Activated CD4-positive, alpha-beta memory T cell treated with anti-CD3 and anti-CD28 coated beads, Interleukin-2, amount 10 ng/mL, durations not matched to agents 7 days and 5 days (primary cell): ENCODE measurements at regions not wholly inside any gene's neighbourhood (a gene's known extent, or its start where the extent isn't known, plus 50 kb on each side); places are given as distances from the start of the nearest gene placed in this dataset.

Experiments
- CTCF ChIA-PET: fragments of 350-600 bp; sonication (Branson Sonifier 250); formaldehyde crosslinking; loops from one replicate; lab custom pipeline; 2021; ENCODE audit warnings: antibody characterized with exemption, inconsistent platforms; lab: Charles Lee
- POLR2A ChIA-PET: fragments of 350-600 bp; sonication (Branson Sonifier 250); formaldehyde crosslinking; loops from one replicate; lab custom pipeline; 2021; ENCODE audit warnings: antibody characterized with exemption; lab: Charles Lee
- DNase-seq: peaks from one replicate; pipeline ENCODE4 v3.0.0-alpha.2; 2020
- H3K27ac Mint-ChIP-seq: one replicate; pipeline ENCODE4 v1.8.0; 2021; ENCODE audit warnings: mild to moderate bottlenecking, mixed read lengths
- H3K27me3 Mint-ChIP-seq: one replicate; pipeline ENCODE4 v1.8.0; 2021; ENCODE audit warnings: mixed read lengths
- H3K36me3 Mint-ChIP-seq: one replicate; pipeline ENCODE4 v1.8.0; 2021; ENCODE audit warnings: low read depth, mixed read lengths
- H3K4me1 Mint-ChIP-seq: one replicate; pipeline ENCODE4 v1.8.0; 2021; ENCODE audit warnings: mixed read lengths
- H3K4me3 Mint-ChIP-seq: one replicate; pipeline ENCODE4 v1.8.0; 2021; ENCODE audit warnings: mild to moderate bottlenecking, mixed read lengths
- H3K9me3 Mint-ChIP-seq: one replicate; pipeline ENCODE4 v1.8.0; 2021; ENCODE audit warnings: mixed read lengths

- Mint-ChIP-seq H3K27me3 (no peaks in the 10 kb centered on the region), H3K4me1 (no peaks in the 10 kb centered on the region), H3K9me3 (peaks cover 2% of the 10 kb centered on the region), H3K27ac (no peak overlapping the region), H3K4me3 (no peak overlapping the region), H3K36me3 (no peaks in the 10 kb centered on the region)
- ChIA-PET CTCF (no interaction called here), POLR2A (no interaction called here)
- DNase-seq, result no peak
Measured at GRCh38 chr9:116057371-116057770, 96.2 kb upstream of the PAPPA start.

- no peak for DNase-seq
- Mint-ChIP-seq H3K4me3 (no peak overlapping the region), H3K36me3 (no peaks in the 10 kb centered on the region), H3K27ac (no peak overlapping the region), H3K9me3 (peaks cover 2% of the 10 kb centered on the region), H3K27me3 (no peaks in the 10 kb centered on the region), H3K4me1 (no peaks in the 10 kb centered on the region)
- CTCF ChIA-PET, result no interaction called here
- POLR2A ChIA-PET, result no interaction called here
Measured at GRCh38 chr9:116058421-116058820, 95.2 kb upstream of the PAPPA start.

- H3K9me3 Mint-ChIP-seq, result peaks cover 2% of the 10 kb centered on the region
- H3K27ac Mint-ChIP-seq, result no peak overlapping the region
- no peaks in the 10 kb centered on the region for H3K36me3 Mint-ChIP-seq
- H3K4me1 Mint-ChIP-seq, result no peaks in the 10 kb centered on the region
- POLR2A ChIA-PET, result no interaction called here
- no peak for DNase-seq
- H3K27me3 Mint-ChIP-seq, result no peaks in the 10 kb centered on the region
- no peak overlapping the region for H3K4me3 Mint-ChIP-seq
- CTCF ChIA-PET, result no interaction called here
Measured at GRCh38 chr9:116059466-116059865, 94.1 kb upstream of the PAPPA start.

GRCh38 chr9:116060631-116061030 lies 93.0 kb upstream of the PAPPA start:
- no peaks in the 10 kb centered on the region for H3K36me3 Mint-ChIP-seq
- POLR2A ChIA-PET, result no interaction called here
- peaks cover 2% of the 10 kb centered on the region for H3K9me3 Mint-ChIP-seq

GRCh38 chr9:116061546-116062205 lies 91.9 kb upstream of the PAPPA start:
- no peaks in the 10 kb centered on the region for H3K36me3 Mint-ChIP-seq
- ChIA-PET CTCF (no interaction called here), POLR2A (no interaction called here)
- no peak overlapping the region for H3K4me3 Mint-ChIP-seq
- no peak for DNase-seq
- no peaks in the 10 kb centered on the region for H3K4me1 Mint-ChIP-seq
- H3K27me3 Mint-ChIP-seq, result no peaks in the 10 kb centered on the region
- H3K9me3 Mint-ChIP-seq, result peaks cover 2% of the 10 kb centered on the region
- H3K27ac Mint-ChIP-seq, result no peak overlapping the region

More at GRCh38 chr9:116060631-116061030, 93.0 kb upstream of the PAPPA start:
- Mint-ChIP-seq H3K4me3 (no peak overlapping the region), H3K27ac (no peak overlapping the region), H3K27me3 (no peaks in the 10 kb centered on the region), H3K4me1 (no peaks in the 10 kb centered on the region)
- CTCF ChIA-PET, result no interaction called here
- no peak for DNase-seq

- no peak for DNase-seq
- Mint-ChIP-seq H3K36me3 (no peaks in the 10 kb centered on the region), H3K4me1 (no peaks in the 10 kb centered on the region), H3K9me3 (peaks cover 2% of the 10 kb centered on the region), H3K27me3 (no peaks in the 10 kb centered on the region), H3K27ac (no peak overlapping the region), H3K4me3 (no peak overlapping the region)
- POLR2A ChIA-PET, result no interaction called here
- CTCF ChIA-PET, result no interaction called here
Measured at GRCh38 chr9:116062206-116062550, 91.4 kb upstream of the PAPPA start.

- ChIA-PET POLR2A (no interaction called here), CTCF (no interaction called here)
- H3K4me1 Mint-ChIP-seq, result no peaks in the 10 kb centered on the region
- H3K9me3 Mint-ChIP-seq, result peaks cover 2% of the 10 kb centered on the region
- no peak overlapping the region for H3K27ac Mint-ChIP-seq
- no peak overlapping the region for H3K4me3 Mint-ChIP-seq
- no peaks in the 10 kb centered on the region for H3K36me3 Mint-ChIP-seq
- no peaks in the 10 kb centered on the region for H3K27me3 Mint-ChIP-seq
- no peak for DNase-seq
Measured at GRCh38 chr9:116064970-116065369, 88.6 kb upstream of the PAPPA start.

GRCh38 chr9:116066221-116066620 lies 87.4 kb upstream of the PAPPA start:
- no peak for DNase-seq
- no peaks in the 10 kb centered on the region for H3K27me3 Mint-ChIP-seq
- ChIA-PET CTCF (no interaction called here), POLR2A (no interaction called here)
- H3K36me3 Mint-ChIP-seq, result no peaks in the 10 kb centered on the region
- no peaks in the 10 kb centered on the region for H3K4me1 Mint-ChIP-seq
- no peak overlapping the region for H3K27ac Mint-ChIP-seq
- peaks cover 2% of the 10 kb centered on the region for H3K9me3 Mint-ChIP-seq
- no peak overlapping the region for H3K4me3 Mint-ChIP-seq

GRCh38 chr9:116067566-116067965 lies 86.0 kb upstream of the PAPPA start:
- DNase-seq, result no peak
- ChIA-PET POLR2A (no interaction called here), CTCF (no interaction called here)
- no peak overlapping the region for H3K4me3 Mint-ChIP-seq
- H3K36me3 Mint-ChIP-seq, result no peaks in the 10 kb centered on the region
- no peaks in the 10 kb centered on the region for H3K27me3 Mint-ChIP-seq
- no peak overlapping the region for H3K27ac Mint-ChIP-seq
- H3K4me1 Mint-ChIP-seq, result no peaks in the 10 kb centered on the region
- no peaks in the 10 kb centered on the region for H3K9me3 Mint-ChIP-seq

GRCh38 chr9:116070256-116070914 lies 83.2 kb upstream of the PAPPA start:
- POLR2A ChIA-PET, result no interaction called here
- Mint-ChIP-seq H3K4me3 (no peak overlapping the region), H3K9me3 (no peaks in the 10 kb centered on the region), H3K4me1 (no peaks in the 10 kb centered on the region), H3K27me3 (no peaks in the 10 kb centered on the region), H3K36me3 (no peaks in the 10 kb centered on the region), H3K27ac (no peak overlapping the region)
- no peak for DNase-seq
- CTCF ChIA-PET, result interaction anchor here (0.7 kb wide), 1 partner anchor 85 kb away, joined by 3 read pairs; no protein-coding TSS in a partner anchor

- Mint-ChIP-seq H3K4me1 (no peaks in the 10 kb centered on the region), H3K27me3 (no peaks in the 10 kb centered on the region), H3K27ac (no peak overlapping the region), H3K9me3 (no peaks in the 10 kb centered on the region), H3K36me3 (no peaks in the 10 kb centered on the region), H3K4me3 (no peak overlapping the region)
- CTCF ChIA-PET, result no interaction called here
- POLR2A ChIA-PET, result no interaction called here
- no peak for DNase-seq
Measured at GRCh38 chr9:116072046-116072445, 81.5 kb upstream of the PAPPA start.

GRCh38 chr9:116073826-116074225 lies 79.8 kb upstream of the PAPPA start:
- no peak overlapping the region for H3K27ac Mint-ChIP-seq
- POLR2A ChIA-PET, result no interaction called here

GRCh38 chr9:116074658-116075057 lies 78.9 kb upstream of the PAPPA start:
- CTCF ChIA-PET, result no interaction called here
- Mint-ChIP-seq H3K27me3 (no peaks in the 10 kb centered on the region), H3K36me3 (no peaks in the 10 kb centered on the region), H3K4me1 (no peaks in the 10 kb centered on the region), H3K27ac (no peak overlapping the region), H3K9me3 (no peaks in the 10 kb centered on the region), H3K4me3 (no peak overlapping the region)
- no peak for DNase-seq
- POLR2A ChIA-PET, result no interaction called here

More at GRCh38 chr9:116073826-116074225, 79.8 kb upstream of the PAPPA start:
- Mint-ChIP-seq H3K4me1 (no peaks in the 10 kb centered on the region), H3K36me3 (no peaks in the 10 kb centered on the region), H3K27me3 (no peaks in the 10 kb centered on the region), H3K4me3 (no peak overlapping the region), H3K9me3 (no peaks in the 10 kb centered on the region)
- DNase-seq, result no peak
- CTCF ChIA-PET, result no interaction called here

- no peak overlapping the region for H3K27ac Mint-ChIP-seq
- H3K9me3 Mint-ChIP-seq, result no peaks in the 10 kb centered on the region
- ChIA-PET CTCF (no interaction called here), POLR2A (no interaction called here)
- H3K27me3 Mint-ChIP-seq, result no peaks in the 10 kb centered on the region
- no peaks in the 10 kb centered on the region for H3K36me3 Mint-ChIP-seq
- H3K4me3 Mint-ChIP-seq, result no peak overlapping the region
- H3K4me1 Mint-ChIP-seq, result no peaks in the 10 kb centered on the region
- DNase-seq, result no peak
Measured at GRCh38 chr9:116075191-116075590, 78.4 kb upstream of the PAPPA start.
